Right lung (tissue), 2 donors: ENCODE measurements at regions not wholly inside any gene's neighbourhood (a gene's known extent, or its start where the extent isn't known, plus 50 kb on each side); places are given as distances from the start of the nearest gene placed in this dataset.
"Not testable (repeated sequence)": the region's sequence is repeated elsewhere in the genome, so short reads cannot be mapped to it uniquely, and the experiment has no call there.

ENCODE experiments used
- DNase-seq, 2 donors: peaks; one replicate each; pipeline ENCODE4 v3.0.0-alpha.2; 2013

GRCh38 chr18:62442391-62442790, 80.4 kb upstream of the ZCCHC2 start:
- no peak for DNase-seq

- no peak for DNase-seq
These were observed 77.4 kb upstream of the ZCCHC2 start for GRCh38 chr18:62445386-62445917.

- no peak for DNase-seq
These were observed 76.3 kb upstream of the ZCCHC2 start for GRCh38 chr18:62446511-62446910.

- no peak for DNase-seq
These were observed 75.2 kb upstream of the ZCCHC2 start for GRCh38 chr18:62447652-62448051.

- DNase-seq: no peak
These were observed 74.4 kb upstream of the ZCCHC2 start for GRCh38 chr18:62448426-62448825.

GRCh38 chr18:62449490-62450104, 73.2 kb upstream of the ZCCHC2 start:
- DNase-seq: no peak

- DNase-seq: no peak
These were observed 72.7 kb upstream of the ZCCHC2 start for GRCh38 chr18:62450175-62450545.

- peak in 1 of 2 donors; percentile 15 for DNase-seq
These were observed 72.0 kb upstream of the ZCCHC2 start for GRCh38 chr18:62450546-62451410.

- no peak for DNase-seq
These were observed 70.5 kb upstream of the ZCCHC2 start for GRCh38 chr18:62452280-62452831.

- DNase-seq: no peak
These were observed 69.0 kb upstream of the ZCCHC2 start for GRCh38 chr18:62453864-62454263.

GRCh38 chr18:62454527-62454926, 68.3 kb upstream of the ZCCHC2 start:
- no peak for DNase-seq

- DNase-seq: no peak
These were observed 67.6 kb upstream of the ZCCHC2 start for GRCh38 chr18:62455222-62455621.

- no peak for DNase-seq
These were observed 64.9 kb upstream of the ZCCHC2 start for GRCh38 chr18:62457877-62458276.

GRCh38 chr18:62458346-62458745, 64.5 kb upstream of the ZCCHC2 start:
- no peak for DNase-seq

- DNase-seq: no peak
These were observed 63.7 kb upstream of the ZCCHC2 start for GRCh38 chr18:62458868-62459716.

- DNase-seq: no peak
These were observed 61.9 kb upstream of the ZCCHC2 start for GRCh38 chr18:62460851-62461300.

GRCh38 chr18:62461591-62461990, 61.2 kb upstream of the ZCCHC2 start:
- DNase-seq: no peak

GRCh38 chr18:62464266-62464665, 58.6 kb upstream of the ZCCHC2 start:
- no peak for DNase-seq

- not testable (repeated sequence) for DNase-seq
These were observed 53.7 kb upstream of the ZCCHC2 start for GRCh38 chr18:62469131-62469530.
